Activated B cell treated with CpG ODN at 0.5 μM for 24 hours (primary cell): ENCODE measurements at regions not wholly inside any gene's neighbourhood (a gene's known extent, or its start where the extent isn't known, plus 50 kb on each side); places are given as distances from the start of the nearest gene placed in this dataset.
"Not testable (repeated sequence)": the region's sequence is repeated elsewhere in the genome, so short reads cannot be mapped to it uniquely, and the experiment has no call there.

Source experiments
- ATAC-seq: fragments of 200-7000 bp; cut with Tn5 transposase; one replicate; pipeline ENCODE4 v1.10.0; 2021; ENCODE audit warnings: low read depth, mild to moderate bottlenecking, moderate library complexity
- CTCF ChIA-PET: fragments of 350-600 bp; sonication (Branson Sonifier 250); formaldehyde crosslinking; loops from one replicate; lab custom pipeline; 2021; ENCODE audit warnings: antibody characterized with exemption; lab: Charles Lee
- POLR2A ChIA-PET: fragments of 350-600 bp; sonication (Branson Sonifier 250); formaldehyde crosslinking; loops from one replicate; lab custom pipeline; 2021; ENCODE audit warnings: antibody characterized with exemption; lab: Charles Lee
- DNase-seq: peaks from one replicate; pipeline ENCODE4 v3.0.0; 2022
- H3K27ac Mint-ChIP-seq: one replicate; pipeline ENCODE4 v1.8.0; 2020; ENCODE audit warnings: mixed read lengths
- H3K27me3 Mint-ChIP-seq: one replicate; pipeline ENCODE4 v1.8.0; 2021; ENCODE audit warnings: mixed read lengths
- H3K36me3 Mint-ChIP-seq: one replicate; pipeline ENCODE4 v1.8.0; 2021; ENCODE audit warnings: low read depth, mixed read lengths
- H3K4me1 Mint-ChIP-seq: one replicate; pipeline ENCODE4 v1.8.0; 2021; ENCODE audit warnings: mixed read lengths
- H3K4me3 Mint-ChIP-seq: one replicate; pipeline ENCODE4 v1.8.0; 2020; ENCODE audit warnings: mild to moderate bottlenecking, mixed read lengths
- H3K9me3 Mint-ChIP-seq: one replicate; pipeline ENCODE4 v1.8.0; 2020; ENCODE audit warnings: mixed read lengths
- CTCF ChIP-seq: fragments of 200-600 bp; IDR thresholded peaks from one replicate; pipeline ENCODE4 v1.8.0; 2022; ENCODE audit warnings: antibody characterized with exemption, mild to moderate bottlenecking
- intact Hi-C: fragments of 100-400 bp; cut with micrococcal nuclease; formaldehyde crosslinking; loops from one replicate; pipeline ENCODE4 v1.15.1; 2024

- no peak for TF ChIP-seq CTCF
- no peak for DNase-seq
- H3K9me3 Mint-ChIP-seq, result peaks cover 12% of the 10 kb centered on the region
- H3K36me3 Mint-ChIP-seq, result no peaks in the 10 kb centered on the region
- no peaks in the 10 kb centered on the region for H3K4me1 Mint-ChIP-seq
- CTCF ChIA-PET, result no interaction called here
- H3K27ac Mint-ChIP-seq, result no peak overlapping the region
- intact Hi-C loops, result no loop called here
- no peak overlapping the region for H3K4me3 Mint-ChIP-seq
- POLR2A ChIA-PET, result no interaction called here
- H3K27me3 Mint-ChIP-seq, result peaks cover 18% of the 10 kb centered on the region
- no peak for ATAC-seq
Measured at GRCh38 chr11:34774604-34775003, 141.6 kb downstream of the APIP start.

- no peaks in the 10 kb centered on the region for H3K4me1 Mint-ChIP-seq
- CTCF ChIA-PET, result no interaction called here
- no peak for TF ChIP-seq CTCF
- H3K9me3 Mint-ChIP-seq, result peaks cover 12% of the 10 kb centered on the region
- no peak overlapping the region for H3K27ac Mint-ChIP-seq
- H3K4me3 Mint-ChIP-seq, result no peak overlapping the region
- intact Hi-C loops, result no loop called here
- H3K36me3 Mint-ChIP-seq, result no peaks in the 10 kb centered on the region
- no peak for ATAC-seq
- H3K27me3 Mint-ChIP-seq, result peaks cover 24% of the 10 kb centered on the region
- DNase-seq, result no peak
- POLR2A ChIA-PET, result no interaction called here
Measured at GRCh38 chr11:34773826-34774225, 142.4 kb downstream of the APIP start.

GRCh38 chr11:34773211-34773610 is 143.0 kb downstream of the APIP start:
- peaks cover 12% of the 10 kb centered on the region for H3K9me3 Mint-ChIP-seq
- no peak for TF ChIP-seq CTCF
- intact Hi-C loops, result no loop called here
- no peaks in the 10 kb centered on the region for H3K4me1 Mint-ChIP-seq
- ATAC-seq, result no peak
- H3K27ac Mint-ChIP-seq, result no peak overlapping the region
- no peak for DNase-seq
- POLR2A ChIA-PET, result no interaction called here
- H3K4me3 Mint-ChIP-seq, result no peak overlapping the region
- peaks cover 26% of the 10 kb centered on the region for H3K27me3 Mint-ChIP-seq
- CTCF ChIA-PET, result no interaction called here
- no peaks in the 10 kb centered on the region for H3K36me3 Mint-ChIP-seq

GRCh38 chr11:34770111-34770510 is 146.1 kb downstream of the APIP start:
- H3K4me3 Mint-ChIP-seq, result no peak overlapping the region
- no peak for TF ChIP-seq CTCF
- no peaks in the 10 kb centered on the region for H3K4me1 Mint-ChIP-seq
- H3K9me3 Mint-ChIP-seq, result peaks cover 3% of the 10 kb centered on the region
- ChIA-PET CTCF (no interaction called here), POLR2A (no interaction called here)
- peaks cover 30% of the 10 kb centered on the region for H3K27me3 Mint-ChIP-seq
- no peak for DNase-seq
- ATAC-seq, result no peak
- intact Hi-C loops, result no loop called here
- no peaks in the 10 kb centered on the region for H3K36me3 Mint-ChIP-seq
- no peak overlapping the region for H3K27ac Mint-ChIP-seq

DNA sequence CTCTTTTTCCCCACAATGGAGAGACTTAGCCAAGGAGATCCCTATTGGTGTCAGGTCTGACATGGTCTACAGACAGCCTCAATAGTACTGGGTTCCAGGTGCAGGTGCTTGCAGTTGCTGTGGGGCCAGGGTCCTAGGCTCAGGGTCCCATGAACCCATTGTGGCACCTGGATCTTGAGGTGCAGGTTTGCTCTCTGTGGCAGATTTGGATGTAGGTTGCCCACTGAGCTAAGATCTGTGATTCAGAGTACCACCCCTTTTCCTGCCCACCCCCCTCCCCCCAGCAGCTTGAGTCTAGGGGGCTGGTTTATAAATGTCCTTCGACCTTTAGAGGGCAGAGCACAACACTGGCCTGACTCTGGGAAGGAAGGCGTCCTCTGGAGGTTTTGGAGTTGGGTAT is 147.0 kb downstream of the APIP start:
- Mint-ChIP-seq H3K36me3 (no peaks in the 10 kb centered on the region), H3K9me3 (peaks cover 3% of the 10 kb centered on the region), H3K27me3 (peaks cover 30% of the 10 kb centered on the region), H3K4me3 (no peak overlapping the region), H3K4me1 (no peaks in the 10 kb centered on the region), H3K27ac (no peak overlapping the region)
- no peak for DNase-seq
- ChIA-PET POLR2A (no interaction called here), CTCF (no interaction called here)
- intact Hi-C loops, result no loop called here
- no peak for ATAC-seq
- no peak for TF ChIP-seq CTCF

GRCh38 chr11:34762625-34763024 is 141.7 kb downstream of the EHF start:
- H3K27ac Mint-ChIP-seq, POLR2A ChIA-PET, DNase-seq, H3K36me3 Mint-ChIP-seq, H3K4me3 Mint-ChIP-seq, CTCF ChIA-PET, H3K4me1 Mint-ChIP-seq, H3K27me3 Mint-ChIP-seq, H3K9me3 Mint-ChIP-seq, intact Hi-C loops, ATAC-seq: not testable (repeated sequence)
